ENCODE measurements at regions not wholly inside any gene's neighbourhood (a gene's known extent, or its start where the extent isn't known, plus 50 kb on each side); places are given as distances from the start of the nearest gene placed in this dataset.
A peak's percentile ranks its signal among the peaks of the same experiment; 100 is the strongest.

DNA sequence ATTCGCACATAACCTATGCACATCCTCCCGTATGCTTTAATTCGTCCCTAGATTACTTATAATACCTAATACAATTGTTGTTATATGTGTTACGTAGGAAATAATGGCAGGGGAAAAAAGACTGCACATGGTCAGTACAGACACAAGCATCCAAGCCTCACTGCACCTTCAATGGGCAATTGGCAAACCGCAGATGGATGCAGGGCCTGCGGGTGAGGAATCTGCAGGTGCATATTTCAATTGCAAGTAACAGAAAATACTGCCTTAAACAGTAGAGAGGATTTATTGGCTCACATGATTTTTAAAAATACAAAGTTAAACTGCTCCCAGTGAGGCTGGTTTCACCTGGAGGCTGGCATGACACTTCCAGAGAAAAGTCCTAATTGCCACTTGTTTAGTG is 142.1 kb upstream of the MLN start:
- no peaks in the 10 kb centered on the region for H3K36me3 ChIP-seq (ENCODE audit: control insufficient read depth in 4 of 4, insufficient read depth in 4 of 4, low read length in 3 of 4)
- H3K4me1 ChIP-seq (ENCODE audit: control extremely low read depth in 1 of 4, control insufficient read depth in 4 of 4, insufficient read depth in 4 of 4, low read length in 3 of 4): no peaks in the 10 kb centered on the region
- ChIA-PET POLR2A (no interaction called here), CTCF (no interaction called here)
- peaks cover 0 to 3% (median 0%) of the 10 kb centered on the region in 5 experiments for H3K27me3 ChIP-seq (replicated peaks in 2 of 5; ENCODE audit: control insufficient read depth in 4 of 5, insufficient read depth in 5 of 5, low read length in 4 of 5)
- DNase-seq: no peak
- no peak overlapping the region for H3K4me3 ChIP-seq (ENCODE audit: control insufficient read depth in 1 of 7, extremely low read depth in 1 of 7, insufficient read depth in 4 of 7, low read depth in 2 of 7, low read length in 6 of 7)
- H3K9me3 ChIP-seq (ENCODE audit: control extremely low read depth in 1 of 5, control insufficient read depth in 4 of 5, insufficient read depth in 2 of 5, low read depth in 1 of 5, low read length in 4 of 5): no peaks in the 10 kb centered on the region
- WGBS (ENCODE audit: insufficient coverage): 100% methylated on average over 2 of the region's 6 CpGs
- no peak overlapping the region for H3K27ac ChIP-seq (ENCODE audit: insufficient read depth in 1 of 2, low read depth in 1 of 2, low read length in 2 of 2, poor library complexity in 1 of 2, severe bottlenecking in 2 of 2)

DNA sequence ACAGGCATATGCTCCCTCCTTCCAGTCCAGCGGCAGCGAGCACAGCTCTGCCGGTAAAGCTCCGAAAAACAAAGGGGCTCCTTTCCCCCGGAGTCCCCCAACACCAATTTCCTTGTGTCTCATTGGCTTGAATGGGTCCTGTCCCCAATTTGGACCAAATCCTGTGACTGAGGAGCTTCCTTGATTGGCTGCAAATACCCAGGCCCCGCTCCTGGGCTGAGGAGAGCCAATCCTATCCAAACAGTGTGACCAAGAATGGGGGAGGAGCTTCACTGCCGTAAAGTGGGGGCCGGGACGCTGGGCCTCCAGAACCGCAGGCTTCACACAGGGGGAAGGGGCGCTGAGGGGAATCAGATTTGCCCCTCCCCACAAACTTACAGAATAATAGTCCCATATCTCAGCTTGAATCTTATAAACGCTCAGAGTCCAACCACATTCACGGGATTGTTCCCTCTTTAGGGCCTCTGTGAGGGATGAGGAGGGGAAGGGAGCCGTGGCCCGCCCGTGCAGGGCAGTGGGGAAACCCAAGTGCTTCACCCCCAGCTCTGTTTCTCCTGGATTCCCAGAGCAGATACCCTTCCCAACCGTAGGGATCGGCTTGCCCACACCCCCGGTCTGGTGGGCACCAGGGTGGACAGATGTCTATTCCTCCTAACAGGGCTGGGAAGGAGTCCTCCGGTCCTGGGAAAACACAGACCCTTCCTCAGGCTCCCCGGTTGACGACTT is 141.0 kb upstream of the MLN start:
- H3K4me1 ChIP-seq (ENCODE audit: control extremely low read depth in 1 of 4, control insufficient read depth in 4 of 4, insufficient read depth in 4 of 4, low read length in 3 of 4): no peaks in the 10 kb centered on the region
- no peak for DNase-seq
- H3K36me3 ChIP-seq (ENCODE audit: control insufficient read depth in 4 of 4, insufficient read depth in 4 of 4, low read length in 3 of 4): no peaks in the 10 kb centered on the region
- ChIA-PET CTCF (interaction anchor here (0.7 kb wide), 2 partner anchors 19 to 29 kb away, joined by 3 read pairs; no protein-coding TSS in a partner anchor), POLR2A (no interaction called here)
- 95% methylated on average over 16 of the region's 22 CpGs for WGBS (ENCODE audit: insufficient coverage)
- peaks cover 0 to 5% (median 0%) of the 10 kb centered on the region in 5 experiments for H3K27me3 ChIP-seq (replicated peaks in 2 of 5; ENCODE audit: control insufficient read depth in 4 of 5, insufficient read depth in 5 of 5, low read length in 4 of 5)
- no peak overlapping the region for H3K4me3 ChIP-seq (ENCODE audit: control insufficient read depth in 1 of 7, extremely low read depth in 1 of 7, insufficient read depth in 4 of 7, low read depth in 2 of 7, low read length in 6 of 7)
- no peak overlapping the region for H3K27ac ChIP-seq (ENCODE audit: insufficient read depth in 1 of 2, low read depth in 1 of 2, low read length in 2 of 2, poor library complexity in 1 of 2, severe bottlenecking in 2 of 2)
- H3K9me3 ChIP-seq (ENCODE audit: control extremely low read depth in 1 of 5, control insufficient read depth in 4 of 5, insufficient read depth in 2 of 5, low read depth in 1 of 5, low read length in 4 of 5): no peaks in the 10 kb centered on the region

DNA sequence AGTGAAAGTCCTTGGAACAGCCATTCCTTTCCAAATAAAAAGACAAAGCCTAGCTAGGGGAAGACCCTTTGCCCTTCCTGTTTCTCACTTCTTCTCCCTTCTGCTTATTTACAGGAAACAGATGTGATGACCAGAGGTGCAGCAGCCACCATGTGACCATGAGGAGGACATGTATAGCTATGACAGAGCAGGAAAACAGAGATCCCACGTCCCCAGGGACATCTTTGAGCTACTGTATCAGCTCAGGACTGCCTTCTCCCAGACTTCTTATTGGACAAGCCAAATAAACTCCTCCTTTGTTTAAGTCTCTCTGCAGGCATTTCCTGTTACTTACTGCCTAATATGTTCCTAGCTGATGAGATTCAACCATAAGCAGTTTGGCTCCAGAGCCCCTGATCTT is 133.1 kb upstream of the MLN start:
- POLR2A ChIA-PET: no interaction called here
- peak in 2 of 3 donors; percentile 38 to 54 for DNase-seq
- Histone ChIP-seq H3K4me3 (ENCODE audit: control insufficient read depth in 1 of 7, extremely low read depth in 1 of 7, insufficient read depth in 4 of 7, low read depth in 2 of 7, low read length in 6 of 7) (no peak overlapping the region), H3K36me3 (ENCODE audit: control insufficient read depth in 4 of 4, insufficient read depth in 4 of 4, low read length in 3 of 4) (no peaks in the 10 kb centered on the region), H3K4me1 (ENCODE audit: control extremely low read depth in 1 of 4, control insufficient read depth in 4 of 4, insufficient read depth in 4 of 4, low read length in 3 of 4) (peaks cover 0 to 6% (median 0%) of the 10 kb centered on the region in 4 experiments), H3K27ac (ENCODE audit: insufficient read depth in 1 of 2, low read depth in 1 of 2, low read length in 2 of 2, poor library complexity in 1 of 2, severe bottlenecking in 2 of 2) (no peak overlapping the region), H3K27me3 (replicated peaks in 2 of 5; ENCODE audit: control insufficient read depth in 4 of 5, insufficient read depth in 5 of 5, low read length in 4 of 5) (peaks cover 0 to 6% (median 0%) of the 10 kb centered on the region in 5 experiments), H3K9me3 (ENCODE audit: control extremely low read depth in 1 of 5, control insufficient read depth in 4 of 5, insufficient read depth in 2 of 5, low read depth in 1 of 5, low read length in 4 of 5) (peaks cover 0 to 3% (median 0%) of the 10 kb centered on the region in 5 experiments)
- 33% methylated on average over 1 of the region's 1 CpG for WGBS (ENCODE audit: insufficient coverage)
- CTCF ChIA-PET: no interaction called here

DNA sequence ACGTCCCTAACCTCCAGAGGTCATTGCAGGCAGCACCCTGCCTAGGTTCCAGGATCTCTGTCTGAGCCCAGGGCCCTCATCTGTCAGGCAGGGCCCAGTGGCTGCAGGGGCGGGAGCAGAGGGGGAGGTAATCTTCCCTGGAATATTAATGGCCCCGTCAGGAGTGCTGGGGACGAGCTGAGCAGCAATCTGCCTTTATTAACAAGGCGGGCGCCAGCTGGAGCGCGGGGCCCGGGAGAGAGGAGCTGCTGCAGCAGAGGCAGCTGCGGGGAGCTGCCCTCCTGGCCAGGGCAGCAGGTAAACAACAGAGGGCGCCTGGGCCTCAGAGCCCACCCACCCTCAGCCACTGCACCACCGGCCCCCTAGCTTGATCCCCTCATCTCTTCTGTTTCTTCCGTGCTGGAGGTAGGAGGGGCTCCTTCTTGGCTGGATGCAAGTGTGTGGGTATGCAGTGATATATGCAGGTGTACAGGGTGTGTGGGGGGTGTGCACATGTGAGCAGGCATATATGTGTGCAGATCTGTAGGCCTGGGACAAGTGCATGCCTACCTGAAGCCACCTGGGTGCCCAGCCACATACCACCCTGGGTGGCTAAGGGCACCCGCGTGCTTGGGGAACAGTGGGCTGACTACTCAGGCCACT is 131.8 kb upstream of the MLN start:
- CTCF ChIA-PET: no interaction called here
- no peak for DNase-seq
- Histone ChIP-seq H3K9me3 (ENCODE audit: control extremely low read depth in 1 of 5, control insufficient read depth in 4 of 5, insufficient read depth in 2 of 5, low read depth in 1 of 5, low read length in 4 of 5) (peaks cover 0 to 3% (median 0%) of the 10 kb centered on the region in 5 experiments), H3K27me3 (replicated peaks in 2 of 5; ENCODE audit: control insufficient read depth in 4 of 5, insufficient read depth in 5 of 5, low read length in 4 of 5) (peaks cover 0 to 4% (median 0%) of the 10 kb centered on the region in 5 experiments), H3K36me3 (ENCODE audit: control insufficient read depth in 4 of 4, insufficient read depth in 4 of 4, low read length in 3 of 4) (no peaks in the 10 kb centered on the region), H3K4me3 (ENCODE audit: control insufficient read depth in 1 of 7, extremely low read depth in 1 of 7, insufficient read depth in 4 of 7, low read depth in 2 of 7, low read length in 6 of 7) (no peak overlapping the region), H3K4me1 (ENCODE audit: control extremely low read depth in 1 of 4, control insufficient read depth in 4 of 4, insufficient read depth in 4 of 4, low read length in 3 of 4) (peaks cover 0 to 6% (median 0%) of the 10 kb centered on the region in 4 experiments), H3K27ac (ENCODE audit: insufficient read depth in 1 of 2, low read depth in 1 of 2, low read length in 2 of 2, poor library complexity in 1 of 2, severe bottlenecking in 2 of 2) (no peak overlapping the region)
- POLR2A ChIA-PET: no interaction called here
- WGBS (ENCODE audit: insufficient coverage): 88% methylated on average over 13 of the region's 15 CpGs

DNA sequence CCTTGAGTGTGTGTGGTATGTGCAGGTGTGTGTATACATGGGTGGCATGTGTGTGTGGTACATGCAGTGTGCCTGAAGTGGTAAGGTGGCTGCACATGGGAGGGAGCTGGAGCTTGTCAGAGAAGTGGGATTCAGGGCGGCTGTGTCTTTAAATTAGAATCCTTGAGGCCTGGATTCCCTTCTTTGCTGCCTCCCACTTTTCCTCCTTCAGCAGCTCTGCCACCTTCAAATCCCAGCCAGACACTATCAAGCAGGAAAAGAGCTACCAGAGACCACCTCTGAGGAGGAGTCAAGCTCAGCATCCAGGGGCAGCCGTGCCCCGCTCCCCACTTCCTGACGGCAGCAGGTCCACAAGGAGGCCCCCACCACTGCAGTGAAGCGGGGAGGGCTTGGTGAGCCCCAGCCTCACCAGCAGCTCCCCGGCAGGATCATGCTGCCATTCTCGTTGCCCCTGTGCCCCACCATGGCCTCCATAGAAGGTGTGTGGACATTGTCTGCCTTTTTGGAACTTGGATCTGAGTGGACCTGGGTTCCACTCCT is 131.0 kb upstream of the MLN start:
- CTCF ChIA-PET: interaction anchor here (1.0 kb wide), 1 partner anchor 13 kb away, joined by 5 read pairs; no protein-coding TSS in a partner anchor
- Histone ChIP-seq H3K27ac (ENCODE audit: insufficient read depth in 1 of 2, low read depth in 1 of 2, low read length in 2 of 2, poor library complexity in 1 of 2, severe bottlenecking in 2 of 2) (no peak overlapping the region), H3K4me3 (ENCODE audit: control insufficient read depth in 1 of 7, extremely low read depth in 1 of 7, insufficient read depth in 4 of 7, low read depth in 2 of 7, low read length in 6 of 7) (no peak overlapping the region), H3K4me1 (ENCODE audit: control extremely low read depth in 1 of 4, control insufficient read depth in 4 of 4, insufficient read depth in 4 of 4, low read length in 3 of 4) (peaks cover 0 to 6% (median 0%) of the 10 kb centered on the region in 4 experiments), H3K9me3 (ENCODE audit: control extremely low read depth in 1 of 5, control insufficient read depth in 4 of 5, insufficient read depth in 2 of 5, low read depth in 1 of 5, low read length in 4 of 5) (peaks cover 0 to 3% (median 0%) of the 10 kb centered on the region in 5 experiments), H3K36me3 (ENCODE audit: control insufficient read depth in 4 of 4, insufficient read depth in 4 of 4, low read length in 3 of 4) (no peaks in the 10 kb centered on the region), H3K27me3 (replicated peaks in 2 of 5; ENCODE audit: control insufficient read depth in 4 of 5, insufficient read depth in 5 of 5, low read length in 4 of 5) (peaks cover 0 to 1% (median 0%) of the 10 kb centered on the region in 5 experiments)
- POLR2A ChIA-PET: no interaction called here
- WGBS (ENCODE audit: insufficient coverage): 97% methylated on average over 5 of the region's 7 CpGs
- DNase-seq: no peak

DNA sequence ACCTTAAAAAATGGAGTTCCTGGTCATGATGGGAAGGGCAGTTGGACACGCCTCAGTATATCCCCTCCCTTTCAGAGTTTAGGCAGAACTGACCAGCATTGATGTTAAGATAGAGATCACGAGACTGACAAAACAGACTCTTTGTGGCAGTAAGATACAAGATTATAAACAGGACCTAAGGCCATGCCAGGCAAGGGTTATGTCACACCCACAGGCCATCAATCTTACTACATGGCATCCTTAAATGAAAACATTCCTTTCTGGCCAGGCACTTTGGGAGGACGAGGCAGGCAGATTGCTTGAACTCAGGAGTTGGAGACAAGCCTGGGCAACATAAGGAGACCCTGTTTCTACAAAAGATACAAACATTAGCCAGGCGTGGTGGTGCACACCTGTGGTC is 129.3 kb upstream of the MLN start:
- DNase-seq: no peak
- POLR2A ChIA-PET: no interaction called here
- Histone ChIP-seq H3K27me3 (replicated peaks in 2 of 5; ENCODE audit: control insufficient read depth in 4 of 5, insufficient read depth in 5 of 5, low read length in 4 of 5) (no peaks in the 10 kb centered on the region), H3K9me3 (ENCODE audit: control extremely low read depth in 1 of 5, control insufficient read depth in 4 of 5, insufficient read depth in 2 of 5, low read depth in 1 of 5, low read length in 4 of 5) (peaks cover 0 to 7% (median 0%) of the 10 kb centered on the region in 5 experiments), H3K4me3 (ENCODE audit: control insufficient read depth in 1 of 7, extremely low read depth in 1 of 7, insufficient read depth in 4 of 7, low read depth in 2 of 7, low read length in 6 of 7) (no peak overlapping the region), H3K27ac (ENCODE audit: insufficient read depth in 1 of 2, low read depth in 1 of 2, low read length in 2 of 2, poor library complexity in 1 of 2, severe bottlenecking in 2 of 2) (no peak overlapping the region), H3K4me1 (ENCODE audit: control extremely low read depth in 1 of 4, control insufficient read depth in 4 of 4, insufficient read depth in 4 of 4, low read length in 3 of 4) (peaks cover 0 to 6% (median 0%) of the 10 kb centered on the region in 4 experiments), H3K36me3 (ENCODE audit: control insufficient read depth in 4 of 4, insufficient read depth in 4 of 4, low read length in 3 of 4) (no peaks in the 10 kb centered on the region)
- CTCF ChIA-PET: interaction anchor here (1.8 kb wide), 1 partner anchor 18 kb away, joined by 7 read pairs; no protein-coding TSS in a partner anchor
- WGBS (ENCODE audit: insufficient coverage): 74% methylated on average over 2 of the region's 4 CpGs

DNA sequence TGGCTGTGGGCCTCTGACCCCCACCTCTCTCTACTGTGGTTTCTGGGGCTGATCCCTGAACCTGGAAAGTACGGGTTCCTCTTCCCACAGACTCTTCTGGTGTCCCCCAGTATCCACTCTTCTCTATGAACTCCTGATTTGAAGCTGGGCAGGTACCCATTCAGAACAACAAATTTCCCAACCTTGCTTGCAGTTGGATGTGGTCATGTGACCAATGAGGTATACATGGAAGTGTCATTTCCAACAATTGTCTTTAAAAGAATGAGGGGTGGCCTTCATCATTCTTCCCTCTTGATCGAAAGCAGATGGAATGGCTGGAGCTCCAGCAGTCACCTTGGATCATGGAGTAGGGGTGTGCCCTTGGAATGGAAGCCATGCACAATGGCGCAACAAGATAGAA is 128.0 kb upstream of the MLN start:
- no peak for DNase-seq
- CTCF ChIA-PET: interaction anchor here (1.4 kb wide), 1 partner anchor 23 kb away, joined by 3 read pairs; no protein-coding TSS in a partner anchor
- H3K27ac ChIP-seq (ENCODE audit: insufficient read depth in 1 of 2, low read depth in 1 of 2, low read length in 2 of 2, poor library complexity in 1 of 2, severe bottlenecking in 2 of 2): no peak overlapping the region
- no peaks in the 10 kb centered on the region for H3K36me3 ChIP-seq (ENCODE audit: control insufficient read depth in 4 of 4, insufficient read depth in 4 of 4, low read length in 3 of 4)
- H3K4me1 ChIP-seq (ENCODE audit: control extremely low read depth in 1 of 4, control insufficient read depth in 4 of 4, insufficient read depth in 4 of 4, low read length in 3 of 4): peaks cover 0 to 2% (median 0%) of the 10 kb centered on the region in 4 experiments
- WGBS (ENCODE audit: insufficient coverage): 92% methylated on average over 3 of the region's 3 CpGs
- POLR2A ChIA-PET: interaction anchor here (0.7 kb wide), 1 partner anchor 10 kb away, joined by 3 read pairs; no protein-coding TSS in a partner anchor
- H3K4me3 ChIP-seq (ENCODE audit: control insufficient read depth in 1 of 7, extremely low read depth in 1 of 7, insufficient read depth in 4 of 7, low read depth in 2 of 7, low read length in 6 of 7): no peak overlapping the region
- peaks cover 0 to 5% (median 0%) of the 10 kb centered on the region in 5 experiments for H3K9me3 ChIP-seq (ENCODE audit: control extremely low read depth in 1 of 5, control insufficient read depth in 4 of 5, insufficient read depth in 2 of 5, low read depth in 1 of 5, low read length in 4 of 5)
- H3K27me3 ChIP-seq (replicated peaks in 2 of 5; ENCODE audit: control insufficient read depth in 4 of 5, insufficient read depth in 5 of 5, low read length in 4 of 5): no peaks in the 10 kb centered on the region

Measured in common myeloid progenitor, CD34-positive (primary cell).